GM12891 (cell line): ENCODE measurements at regions not wholly inside any gene's neighbourhood (a gene's known extent, or its start where the extent isn't known, plus 50 kb on each side); places are given as distances from the start of the nearest gene placed in this dataset.

Experiments
- POLR2A ChIP-seq: IDR thresholded peaks from 2 replicates; pipeline ENCODE4 v1.6.1; 2011; ENCODE audit warnings: low read depth, low read length, control low read depth
- POLR2AphosphoS5 ChIP-seq: IDR thresholded peaks from 2 replicates; pipeline ENCODE4 v1.6.1; 2011; ENCODE audit warnings: low read depth, low read length, control low read depth
- TAF1 ChIP-seq: IDR thresholded peaks from 2 replicates; pipeline ENCODE4 v1.6.1; 2011; ENCODE audit warnings: low read depth, low read length, control low read depth

DNA sequence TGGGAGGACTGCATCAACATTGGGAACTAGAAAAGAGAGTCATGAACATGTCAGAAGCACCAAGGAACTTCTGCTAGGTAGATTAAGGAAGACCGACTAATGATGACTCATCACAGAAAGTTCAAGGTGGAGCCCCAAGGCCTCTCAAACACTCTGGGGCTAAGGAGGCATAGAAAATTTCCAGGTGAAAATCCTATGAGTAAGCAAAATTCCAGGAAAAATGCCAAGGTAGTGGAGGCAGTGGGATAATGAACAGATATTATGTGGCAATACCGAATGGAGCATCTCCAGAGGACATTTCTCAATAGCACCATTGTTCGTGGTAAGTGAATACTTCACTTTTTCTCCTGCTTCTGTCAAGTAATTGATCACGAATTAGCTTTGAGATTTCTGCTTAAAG, 336.5 kb downstream of the MZT1 start:
- no peak for TF ChIP-seq TAF1
- no peak for TF ChIP-seq POLR2A
- no peak for TF ChIP-seq POLR2AphosphoS5
